ENCODE measurements at regions not wholly inside any gene's neighbourhood (a gene's known extent, or its start where the extent isn't known, plus 50 kb on each side); places are given as distances from the start of the nearest gene placed in this dataset.

DNA sequence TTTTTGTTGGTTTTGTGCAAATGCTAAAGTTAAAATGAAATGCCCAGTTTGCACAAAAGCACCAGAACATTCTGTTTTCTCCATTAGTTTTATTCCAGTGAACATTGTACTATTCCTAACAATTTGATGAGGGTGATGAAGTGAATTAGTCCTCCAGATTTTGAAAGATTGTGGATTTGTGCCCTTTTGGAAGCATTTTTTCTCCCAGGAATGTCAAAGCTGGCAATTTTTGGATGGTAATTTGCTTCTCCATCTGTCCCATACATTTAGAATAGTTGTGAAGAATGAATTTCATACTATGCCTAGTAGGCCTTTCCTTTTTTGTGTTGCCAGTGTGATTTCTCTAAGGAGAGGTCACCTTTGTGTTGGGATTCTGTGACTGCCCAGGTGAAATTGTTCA lies 797.2 kb downstream of the BCKDHB start:
- no peak for TF ChIP-seq CTCF (IDR thresholded peaks at IDR 0.05)
- no peak for TF ChIP-seq POLR2A (IDR thresholded peaks at IDR 0.05)

All from testis (tissue), 2 donors.